ENCODE measurements at regions not wholly inside any gene's neighbourhood (a gene's known extent, or its start where the extent isn't known, plus 50 kb on each side); places are given as distances from the start of the nearest gene placed in this dataset.

DNA sequence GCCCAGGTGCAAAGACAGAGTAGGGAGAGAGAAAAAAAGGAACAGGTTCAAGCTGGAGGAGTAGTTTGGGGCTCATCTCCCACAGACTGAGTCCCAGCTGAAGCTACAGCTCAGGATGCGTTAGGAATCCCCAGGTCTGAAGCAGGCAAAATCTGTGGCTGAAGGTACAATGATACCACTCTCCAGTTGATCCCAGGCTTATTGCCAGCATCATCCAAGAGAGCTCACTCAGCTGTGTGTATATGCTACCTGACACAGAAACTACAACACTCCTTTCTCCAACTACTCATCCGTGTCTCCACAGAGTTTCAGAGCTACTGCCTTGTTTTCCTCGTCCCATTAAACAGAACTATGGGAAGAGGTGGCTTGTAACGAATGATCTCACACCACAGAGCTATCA is 851.3 kb downstream of the GRID1 start:
- no peak for TF ChIP-seq YY2 (tag by site-specific recombination; IDR thresholded peaks at IDR 0.05)
- TF ChIP-seq ZNF624 (tag by site-specific recombination; IDR thresholded peaks at IDR 0.05), result no peak
- no peak for TF ChIP-seq GLI4 (tag by site-specific recombination; IDR thresholded peaks at IDR 0.05)
- no peak for TF ChIP-seq ZNF48 (tag by site-specific recombination; IDR thresholded peaks at IDR 0.05)
- no peak for TF ChIP-seq ZNF473 (tag by site-specific recombination; IDR thresholded peaks at IDR 0.05)
- TF ChIP-seq ZNF114 (tag by site-specific recombination; IDR thresholded peaks at IDR 0.05), result no peak
- no peak for TF ChIP-seq YY1 (tag by site-specific recombination; IDR thresholded peaks at IDR 0.05)
- TF ChIP-seq ZNF404 (tag by site-specific recombination; IDR thresholded peaks at IDR 0.05), result no peak
- TF ChIP-seq ZNF133 (tag by site-specific recombination; IDR thresholded peaks at IDR 0.05), result no peak
- no peak for TF ChIP-seq ZNF600 (tag by site-specific recombination; IDR thresholded peaks at IDR 0.05)
- TF ChIP-seq ZNF19 (tag by site-specific recombination; IDR thresholded peaks at IDR 0.05; ENCODE audit: low read depth), result no peak
- TF ChIP-seq ZSCAN23 (tag by site-specific recombination; IDR thresholded peaks at IDR 0.05), result no peak
- TF ChIP-seq ZNF837 (tag by site-specific recombination; IDR thresholded peaks at IDR 0.05), result no peak
- TF ChIP-seq ZNF660 (tag by site-specific recombination; IDR thresholded peaks at IDR 0.05), result no peak
- TF ChIP-seq, protein P1, sequence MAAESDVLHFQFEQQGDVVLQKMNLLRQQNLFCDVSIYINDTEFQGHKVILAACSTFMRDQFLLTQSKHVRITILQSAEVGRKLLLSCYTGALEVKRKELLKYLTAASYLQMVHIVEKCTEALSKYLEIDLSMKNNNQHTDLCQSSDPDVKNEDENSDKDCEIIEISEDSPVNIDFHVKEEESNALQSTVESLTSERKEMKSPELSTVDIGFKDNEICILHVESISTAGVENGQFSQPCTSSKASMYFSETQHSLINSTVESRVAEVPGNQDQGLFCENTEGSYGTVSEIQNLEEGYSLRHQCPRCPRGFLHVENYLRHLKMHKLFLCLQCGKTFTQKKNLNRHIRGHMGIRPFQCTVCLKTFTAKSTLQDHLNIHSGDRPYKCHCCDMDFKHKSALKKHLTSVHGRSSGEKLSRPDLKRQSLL (tag by site-specific recombination; IDR thresholded peaks at IDR 0.05), result no peak
- TF ChIP-seq ZNF311 (tag by site-specific recombination; IDR thresholded peaks at IDR 0.05; ENCODE audit: borderline replicate concordance), result no peak
- TF ChIP-seq SCRT1 (tag by site-specific recombination; IDR thresholded peaks at IDR 0.05; ENCODE audit: borderline replicate concordance), result no peak
- TF ChIP-seq SP2 (tag by site-specific recombination; IDR thresholded peaks at IDR 0.05), result no peak
- Histone ChIP-seq H3K9me3 (ENCODE audit: control insufficient read depth, insufficient read depth, low read depth, low read length) (no peaks in the 10 kb centered on the region), H3K4me1 (ENCODE audit: control insufficient read depth, insufficient read depth, low read length) (no peaks in the 10 kb centered on the region), H3K27ac (ENCODE audit: extremely low read depth, low read depth, low read length) (no peak overlapping the region), H3K36me3 (ENCODE audit: control insufficient read depth in 2 of 2, insufficient read depth in 1 of 2, low read length in 2 of 2) (no peaks in the 10 kb centered on the region), H3K4me3 (ENCODE audit: low read depth, low read length) (no peak overlapping the region)
- POLR2A ChIA-PET, result no interaction called here
- CTCF ChIA-PET, result no interaction called here

DNA sequence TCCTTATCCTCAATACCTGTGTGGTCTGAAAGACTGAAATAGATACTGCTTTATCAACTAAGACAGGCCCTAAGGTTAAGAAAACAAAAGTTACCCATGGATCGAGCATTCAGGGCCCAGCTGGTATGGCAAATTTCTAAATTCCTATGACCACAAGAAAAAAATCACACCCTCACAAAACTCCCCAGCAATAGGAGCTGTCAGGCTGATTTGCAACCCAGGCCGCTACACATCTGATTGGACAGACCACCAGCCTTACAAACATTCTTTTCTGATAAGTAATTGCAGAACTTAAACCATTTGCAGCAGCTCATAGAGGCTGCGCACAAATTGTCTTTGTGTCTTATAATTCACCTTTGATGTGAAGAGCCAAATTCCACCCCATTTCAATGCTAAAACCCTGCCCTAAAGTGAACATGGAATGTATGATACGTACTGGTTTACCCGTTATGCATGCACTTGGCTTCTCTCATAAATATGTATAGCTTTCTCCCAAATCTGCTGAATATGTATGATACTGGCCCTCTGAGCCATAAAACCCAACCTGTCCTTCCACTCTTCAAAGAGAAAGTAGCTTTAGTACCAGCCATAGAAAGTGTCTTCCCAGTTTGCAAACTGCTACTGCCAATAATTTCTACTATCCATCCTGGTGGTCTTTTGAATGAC is 842.5 kb downstream of the GRID1 start:
- H3K4me1 ChIP-seq (ENCODE audit: control insufficient read depth, insufficient read depth, low read length), result no peaks in the 10 kb centered on the region
- H3K27ac ChIP-seq (ENCODE audit: extremely low read depth, low read depth, low read length), result no peak overlapping the region
- H3K36me3 ChIP-seq (ENCODE audit: control insufficient read depth in 2 of 2, insufficient read depth in 1 of 2, low read length in 2 of 2), result no peaks in the 10 kb centered on the region
- no peak overlapping the region for H3K4me3 ChIP-seq (ENCODE audit: low read depth, low read length)
- H3K9me3 ChIP-seq (ENCODE audit: control insufficient read depth, insufficient read depth, low read depth, low read length), result no peaks in the 10 kb centered on the region
- CTCF ChIA-PET, result interaction anchor here (0.8 kb wide), 1 partner anchor 12 kb away, joined by 3 read pairs; no protein-coding TSS in a partner anchor
- POLR2A ChIA-PET, result no interaction called here
- no peak for TF ChIP-seq ZNF76 (tag by site-specific recombination; IDR thresholded peaks at IDR 0.05; ENCODE audit: borderline replicate concordance, low read depth)
- TF ChIP-seq, protein P2, sequence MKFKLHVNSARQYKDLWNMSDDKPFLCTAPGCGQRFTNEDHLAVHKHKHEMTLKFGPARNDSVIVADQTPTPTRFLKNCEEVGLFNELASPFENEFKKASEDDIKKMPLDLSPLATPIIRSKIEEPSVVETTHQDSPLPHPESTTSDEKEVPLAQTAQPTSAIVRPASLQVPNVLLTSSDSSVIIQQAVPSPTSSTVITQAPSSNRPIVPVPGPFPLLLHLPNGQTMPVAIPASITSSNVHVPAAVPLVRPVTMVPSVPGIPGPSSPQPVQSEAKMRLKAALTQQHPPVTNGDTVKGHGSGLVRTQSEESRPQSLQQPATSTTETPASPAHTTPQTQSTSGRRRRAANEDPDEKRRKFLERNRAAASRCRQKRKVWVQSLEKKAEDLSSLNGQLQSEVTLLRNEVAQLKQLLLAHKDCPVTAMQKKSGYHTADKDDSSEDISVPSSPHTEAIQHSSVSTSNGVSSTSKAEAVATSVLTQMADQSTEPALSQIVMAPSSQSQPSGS (tag by site-specific recombination; IDR thresholded peaks at IDR 0.05; ENCODE audit: low read depth), result no peak
- no peak for TF ChIP-seq ZNF510 (tag by site-specific recombination; IDR thresholded peaks at IDR 0.05; ENCODE audit: insufficient replicate concordance)
- TF ChIP-seq, protein P3, sequence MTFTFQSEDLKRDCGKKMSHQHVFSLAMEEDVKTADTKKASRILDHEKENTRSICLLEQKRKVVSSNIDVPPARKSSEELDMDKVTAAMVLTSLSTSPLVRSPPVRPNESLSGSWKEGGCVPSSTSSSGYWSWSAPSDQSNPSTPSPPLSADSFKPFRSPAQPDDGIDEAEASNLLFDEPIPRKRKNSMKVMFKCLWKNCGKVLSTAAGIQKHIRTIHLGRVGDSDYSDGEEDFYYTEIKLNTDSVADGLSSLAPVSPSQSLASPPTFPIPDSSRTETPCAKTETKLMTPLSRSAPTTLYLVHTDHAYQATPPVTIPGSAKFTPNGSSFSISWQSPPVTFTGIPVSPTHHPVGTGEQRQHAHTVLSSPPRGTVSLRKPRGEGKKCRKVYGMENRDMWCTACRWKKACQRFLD (tag by site-specific recombination; IDR thresholded peaks at IDR 0.05), result no peak
- TF ChIP-seq ZNF777 (tag by site-specific recombination; IDR thresholded peaks at IDR 0.05; ENCODE audit: borderline replicate concordance), result no peak
- TF ChIP-seq, protein P4, sequence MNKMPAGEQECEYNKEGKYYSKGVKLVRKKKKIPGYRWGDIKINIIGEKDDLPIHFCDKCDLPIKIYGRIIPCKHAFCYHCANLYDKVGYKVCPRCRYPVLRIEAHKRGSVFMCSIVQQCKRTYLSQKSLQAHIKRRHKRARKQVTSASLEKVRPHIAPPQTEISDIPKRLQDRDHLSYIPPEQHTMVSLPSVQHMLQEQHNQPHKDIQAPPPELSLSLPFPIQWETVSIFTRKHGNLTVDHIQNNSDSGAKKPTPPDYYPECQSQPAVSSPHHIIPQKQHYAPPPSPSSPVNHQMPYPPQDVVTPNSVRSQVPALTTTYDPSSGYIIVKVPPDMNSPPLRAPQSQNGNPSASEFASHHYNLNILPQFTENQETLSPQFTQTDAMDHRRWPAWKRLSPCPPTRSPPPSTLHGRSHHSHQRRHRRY (tag by site-specific recombination; IDR thresholded peaks at IDR 0.05), result no peak
- TF ChIP-seq ZNF768 (tag by site-specific recombination; IDR thresholded peaks at IDR 0.05), result no peak
- TF ChIP-seq BCL11A (tag by site-specific recombination; IDR thresholded peaks at IDR 0.05; ENCODE audit: low read depth), result no peak
- no peak for TF ChIP-seq ZNF140 (tag by site-specific recombination; IDR thresholded peaks at IDR 0.05)
- TF ChIP-seq SP7 (tag by site-specific recombination; IDR thresholded peaks at IDR 0.05), result no peak
- TF ChIP-seq KLF16 (tag by site-specific recombination; IDR thresholded peaks at IDR 0.05), result no peak
- no peak for TF ChIP-seq ZNF626 (tag by site-specific recombination; IDR thresholded peaks at IDR 0.05)
- no peak for TF ChIP-seq ZNF221 (tag by site-specific recombination; IDR thresholded peaks at IDR 0.05; ENCODE audit: borderline replicate concordance)
- TF ChIP-seq, protein P5, sequence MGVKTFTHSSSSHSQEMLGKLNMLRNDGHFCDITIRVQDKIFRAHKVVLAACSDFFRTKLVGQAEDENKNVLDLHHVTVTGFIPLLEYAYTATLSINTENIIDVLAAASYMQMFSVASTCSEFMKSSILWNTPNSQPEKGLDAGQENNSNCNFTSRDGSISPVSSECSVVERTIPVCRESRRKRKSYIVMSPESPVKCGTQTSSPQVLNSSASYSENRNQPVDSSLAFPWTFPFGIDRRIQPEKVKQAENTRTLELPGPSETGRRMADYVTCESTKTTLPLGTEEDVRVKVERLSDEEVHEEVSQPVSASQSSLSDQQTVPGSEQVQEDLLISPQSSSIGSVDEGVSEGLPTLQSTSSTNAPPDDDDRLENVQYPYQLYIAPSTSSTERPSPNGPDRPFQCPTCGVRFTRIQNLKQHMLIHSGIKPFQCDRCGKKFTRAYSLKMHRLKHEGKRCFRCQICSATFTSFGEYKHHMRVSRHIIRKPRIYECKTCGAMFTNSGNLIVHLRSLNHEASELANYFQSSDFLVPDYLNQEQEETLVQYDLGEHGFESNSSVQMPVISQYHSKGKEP (tag by site-specific recombination; IDR thresholded peaks at IDR 0.05), result no peak
